ENCODE measurements at regions not wholly inside any gene's neighbourhood (a gene's known extent, or its start where the extent isn't known, plus 50 kb on each side); places are given as distances from the start of the nearest gene placed in this dataset.

DNA sequence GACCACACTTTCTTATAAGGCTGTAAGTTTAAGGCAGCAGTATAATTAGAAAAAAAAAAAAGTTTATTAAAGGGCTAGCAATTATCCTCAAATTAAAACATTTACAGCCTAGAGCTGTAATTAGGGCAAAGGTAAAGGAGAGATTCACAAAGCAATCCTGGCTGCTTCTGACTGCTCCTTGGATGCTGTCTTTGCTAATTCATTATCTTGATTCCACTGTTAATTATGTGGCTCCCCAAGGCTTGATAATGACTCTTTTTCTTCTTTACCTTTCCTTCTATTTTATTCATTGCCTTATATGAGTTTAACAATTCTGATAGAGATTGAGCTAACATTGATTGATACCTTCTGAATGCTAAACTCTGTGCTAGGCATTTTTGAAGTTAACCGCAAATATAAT, 476.5 kb downstream of the DTWD2 start:
- TF ChIP-seq POLR2A (IDR thresholded peaks at IDR 0.05) (no peak), CTCF (IDR thresholded peaks at IDR 0.05) (no peak)

Measured in thyroid gland (tissue), 4 donors.